ENCODE measurements at regions not wholly inside any gene's neighbourhood (a gene's known extent, or its start where the extent isn't known, plus 50 kb on each side); places are given as distances from the start of the nearest gene placed in this dataset.
A peak's percentile ranks its signal among the peaks of the same experiment; 100 is the strongest.
"Not testable (repeated sequence)": the region's sequence is repeated elsewhere in the genome, so short reads cannot be mapped to it uniquely, and the experiment has no call there.

DNA sequence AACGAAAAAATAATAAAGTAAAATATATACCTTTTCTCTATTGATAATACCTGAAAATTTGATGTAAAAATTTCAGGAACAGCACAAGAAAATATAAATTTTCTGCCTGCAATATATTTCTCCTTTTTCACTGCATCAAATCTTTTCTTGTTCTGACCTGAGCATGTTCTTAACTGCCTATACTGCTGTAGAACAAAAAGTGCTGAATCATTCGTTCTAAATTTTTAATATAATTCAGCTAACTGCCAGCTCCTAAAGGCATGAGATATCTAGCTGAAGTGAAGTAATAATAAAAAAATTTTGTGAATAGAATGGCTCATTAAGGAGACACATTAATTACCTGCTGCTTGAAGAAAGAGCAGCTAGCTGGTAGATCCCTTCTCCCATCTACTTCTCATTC lies 188.6 kb upstream of the FKBP1C start:
- DNase-seq = no peak

DNA sequence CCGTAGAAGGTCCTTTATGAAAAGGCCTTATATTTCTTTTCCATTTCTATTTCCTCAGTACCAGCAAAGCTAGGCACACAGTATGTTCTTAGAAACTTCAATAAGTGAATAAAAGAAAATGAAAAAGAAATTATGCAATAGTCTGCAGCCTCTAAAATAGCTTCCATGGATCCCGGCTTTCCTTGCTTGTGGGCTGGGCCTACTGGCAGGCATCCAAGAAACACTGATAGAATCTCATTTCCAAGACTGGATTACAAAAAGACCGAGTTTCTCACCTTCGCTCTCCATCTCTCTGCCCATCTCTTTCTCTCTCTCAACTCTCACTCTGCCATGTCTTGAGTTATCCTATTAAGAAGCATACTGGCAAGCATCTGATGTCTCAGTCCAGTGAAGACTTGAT lies 187.5 kb upstream of the FKBP1C start:
- DNase-seq = no peak

DNA sequence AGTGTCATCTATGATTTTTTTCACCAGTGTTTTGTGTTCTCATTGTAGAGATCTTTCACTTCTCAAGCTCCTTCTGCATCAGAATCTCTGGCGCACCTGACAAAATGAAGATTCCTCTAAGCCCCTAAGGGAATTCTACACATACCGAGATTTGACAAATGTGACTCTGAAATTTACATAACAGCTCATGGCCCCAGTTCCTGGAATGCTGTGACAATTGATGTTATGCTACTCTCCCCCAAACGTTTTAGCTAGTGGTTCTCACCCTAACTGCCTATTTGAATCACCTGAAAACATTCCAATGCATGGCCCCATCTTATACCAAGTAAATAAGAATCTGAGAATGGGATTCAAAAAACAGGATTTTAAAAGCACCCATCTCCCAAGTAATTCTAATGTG lies 162.1 kb upstream of the FKBP1C start:
- no peak for DNase-seq

DNA sequence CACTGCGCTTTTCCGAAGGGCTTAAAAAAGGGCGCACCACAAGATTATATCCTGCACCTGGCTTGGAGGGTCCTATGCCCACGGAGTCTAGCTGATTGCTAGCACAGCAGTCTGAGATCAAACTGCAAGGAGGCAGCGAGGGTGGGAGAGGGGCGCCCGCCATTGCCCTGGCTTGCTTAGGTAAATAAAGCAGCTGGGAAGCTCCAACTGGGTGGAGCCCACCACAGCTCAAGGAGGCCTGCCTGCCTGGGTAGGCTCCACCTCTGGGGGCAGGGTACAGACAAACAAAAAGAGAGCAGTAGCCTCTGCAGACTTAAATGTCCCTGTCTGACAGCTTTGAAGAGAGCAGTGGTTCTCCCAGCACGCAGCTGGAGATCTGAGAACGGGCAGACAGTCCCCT lies 158.1 kb upstream of the FKBP1C start:
- DNase-seq = not testable (repeated sequence)

DNA sequence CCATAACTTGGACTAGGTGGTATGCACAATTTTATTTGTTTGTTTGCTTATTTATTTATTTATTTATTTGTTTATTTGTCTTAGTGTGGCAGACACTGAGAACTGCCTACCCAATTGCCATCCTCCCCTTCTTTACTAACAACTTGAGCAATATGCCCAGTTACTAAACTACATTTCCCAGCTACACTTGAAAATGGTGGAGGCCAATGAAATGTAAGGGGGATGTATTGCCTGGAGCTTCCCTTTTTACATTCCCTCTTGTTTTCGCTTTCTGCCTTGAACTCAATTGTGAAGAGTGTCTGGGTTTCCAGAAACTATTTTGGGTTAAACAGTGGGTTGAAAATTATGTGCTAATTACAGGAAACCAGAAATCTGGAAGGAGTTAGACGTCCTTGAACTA lies 152.7 kb upstream of the FKBP1C start:
- no peak for DNase-seq

DNA sequence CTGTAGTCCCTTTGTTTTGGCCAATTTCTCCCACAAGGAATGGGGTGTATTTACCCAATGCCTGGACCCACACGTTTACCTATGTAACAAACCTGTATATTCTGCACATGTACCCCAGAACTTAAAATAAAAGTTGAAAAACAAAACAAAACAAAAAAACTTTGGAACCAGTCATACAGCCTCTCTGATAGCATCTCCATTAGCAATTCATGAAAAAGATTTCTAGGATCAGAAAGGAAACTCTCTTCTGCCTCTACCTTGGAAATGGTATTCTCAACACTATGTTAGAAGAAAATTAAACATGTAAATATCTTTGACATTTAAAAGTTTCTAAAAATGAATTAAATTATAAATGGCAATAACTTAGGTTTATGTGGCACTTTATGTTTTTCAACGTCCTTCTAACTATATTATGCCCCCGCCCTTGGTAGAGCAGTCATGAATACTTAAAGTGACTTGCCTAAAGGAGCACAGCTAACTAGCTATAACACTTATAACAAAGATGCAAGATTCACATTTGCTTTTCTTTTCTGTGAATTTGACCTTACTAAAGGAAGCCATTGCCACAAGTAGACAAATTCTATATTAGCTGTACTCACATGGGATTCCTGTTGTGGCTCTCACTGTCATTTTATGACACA lies 147.5 kb upstream of the FKBP1C start:
- no peak for DNase-seq

DNA sequence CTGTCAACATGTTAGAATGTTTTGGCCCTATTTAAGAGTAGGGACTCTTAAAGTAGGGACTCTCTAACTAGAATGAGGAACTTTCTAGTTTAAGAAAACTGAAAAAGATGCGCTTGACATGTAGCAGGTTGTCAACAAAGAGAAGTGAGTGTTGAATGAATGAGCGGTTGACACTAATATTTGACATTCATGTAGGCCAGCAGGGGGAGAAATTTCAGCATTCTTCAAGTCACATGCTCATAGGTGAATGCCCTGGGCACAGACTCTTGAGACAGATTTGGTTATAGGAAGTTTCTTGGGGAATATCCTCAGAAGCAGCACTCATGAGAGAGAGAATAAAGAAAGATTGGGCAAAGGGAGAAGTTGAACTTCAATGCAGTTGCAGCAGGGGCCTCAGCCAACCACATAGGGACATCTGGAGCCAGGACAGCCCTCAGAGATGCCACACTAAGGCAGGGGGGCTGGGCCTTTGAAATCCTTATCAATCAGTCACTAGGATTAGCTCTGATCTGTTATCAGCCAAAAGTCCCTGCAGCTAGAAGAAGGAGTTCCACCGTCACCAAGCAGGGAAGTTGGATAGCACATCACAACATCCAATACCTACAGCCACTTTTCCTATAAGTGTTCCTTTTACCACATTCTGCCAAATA lies 145.1 kb upstream of the FKBP1C start:
- peak; percentile 7 for DNase-seq

DNA sequence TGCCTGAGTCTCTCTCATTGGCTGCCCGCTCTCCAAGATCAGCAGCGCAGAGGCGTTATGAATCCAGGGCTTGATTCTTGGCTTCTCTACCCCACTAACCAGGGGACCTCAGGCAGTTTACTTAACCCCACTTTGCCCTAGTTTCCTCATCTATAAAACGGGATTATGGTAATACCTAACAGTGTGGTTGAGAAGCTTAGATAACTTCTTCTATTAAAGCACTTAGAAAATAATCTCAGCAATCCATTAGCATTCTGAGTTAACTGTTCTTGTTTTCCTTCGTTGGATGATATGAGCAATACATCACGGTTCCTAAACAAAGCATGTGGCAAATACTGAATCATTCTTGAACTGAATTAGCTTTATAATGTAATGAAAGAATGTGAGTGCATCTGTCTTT lies 116.3 kb upstream of the FKBP1C start:
- DNase-seq = no peak

DNA sequence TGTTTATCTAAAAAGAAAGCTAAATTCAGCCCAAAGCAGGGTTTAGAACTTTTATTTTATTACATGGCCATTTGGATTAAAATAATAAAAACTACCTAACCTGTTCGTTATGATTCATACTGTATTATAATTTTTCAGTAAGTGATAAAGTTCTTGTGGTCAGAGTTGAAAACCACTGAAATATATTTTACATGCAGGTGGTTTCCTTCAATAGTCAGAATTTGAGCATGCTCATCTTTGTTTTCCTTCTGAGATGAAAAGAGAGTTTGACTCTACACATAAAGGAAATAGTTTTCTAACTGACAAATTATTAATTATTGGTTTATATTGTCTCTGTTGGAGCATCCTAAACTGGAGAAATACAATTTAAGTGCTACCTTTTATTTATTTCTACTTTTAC lies 114.0 kb upstream of the FKBP1C start:
- DNase-seq = no peak

DNA sequence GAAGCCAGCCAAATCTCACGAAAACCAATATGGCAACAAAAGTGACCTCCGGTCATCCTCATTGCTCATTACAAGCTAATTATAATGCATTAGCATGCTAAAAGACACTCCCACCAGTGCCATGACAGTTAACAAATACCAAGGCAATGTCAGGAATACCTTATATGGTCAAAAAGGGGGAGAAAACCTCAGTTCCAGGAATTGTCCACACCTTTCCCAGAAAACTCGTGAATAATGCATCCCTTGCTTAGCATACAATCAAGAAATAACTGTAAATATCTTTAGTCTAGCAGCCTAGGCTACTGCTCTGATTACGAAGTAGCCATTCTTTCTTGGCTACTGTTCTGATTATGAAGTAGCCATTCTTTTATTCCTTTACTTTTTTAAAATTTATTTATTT lies 112.5 kb upstream of the FKBP1C start:
- DNase-seq = no peak

DNA sequence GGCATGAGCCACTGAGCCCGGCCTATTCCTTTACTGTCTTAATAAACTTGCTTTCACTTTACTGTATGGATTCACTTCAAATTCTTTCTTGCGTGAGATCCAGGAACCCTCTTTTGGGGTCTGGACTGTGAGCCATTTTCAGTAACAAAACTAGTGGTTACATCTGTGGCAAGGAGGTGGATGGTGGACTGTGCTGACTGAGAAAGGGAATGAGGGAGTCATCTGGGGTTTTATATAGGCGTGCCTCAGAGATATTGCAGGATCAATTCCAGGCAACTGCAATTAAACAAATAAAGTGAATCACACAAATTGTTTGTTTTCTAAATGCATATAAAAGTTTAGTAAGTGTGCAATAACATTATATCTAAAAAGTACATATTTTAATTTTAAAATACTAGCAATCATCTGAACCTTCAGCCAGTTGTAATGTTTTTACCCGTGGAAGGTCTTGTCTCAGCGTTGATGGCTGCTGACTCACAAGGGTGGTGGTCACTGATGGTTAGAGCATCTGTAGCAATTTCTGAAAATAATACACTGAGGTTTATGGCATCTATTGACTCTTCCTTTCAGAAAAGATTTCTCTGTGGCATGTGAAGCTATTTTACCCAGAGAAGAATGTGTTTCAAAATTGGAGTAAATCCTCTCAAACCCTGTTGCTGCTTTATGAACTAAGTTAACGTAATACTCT lies 111.4 kb upstream of the FKBP1C start:
- DNase-seq = no peak

DNA sequence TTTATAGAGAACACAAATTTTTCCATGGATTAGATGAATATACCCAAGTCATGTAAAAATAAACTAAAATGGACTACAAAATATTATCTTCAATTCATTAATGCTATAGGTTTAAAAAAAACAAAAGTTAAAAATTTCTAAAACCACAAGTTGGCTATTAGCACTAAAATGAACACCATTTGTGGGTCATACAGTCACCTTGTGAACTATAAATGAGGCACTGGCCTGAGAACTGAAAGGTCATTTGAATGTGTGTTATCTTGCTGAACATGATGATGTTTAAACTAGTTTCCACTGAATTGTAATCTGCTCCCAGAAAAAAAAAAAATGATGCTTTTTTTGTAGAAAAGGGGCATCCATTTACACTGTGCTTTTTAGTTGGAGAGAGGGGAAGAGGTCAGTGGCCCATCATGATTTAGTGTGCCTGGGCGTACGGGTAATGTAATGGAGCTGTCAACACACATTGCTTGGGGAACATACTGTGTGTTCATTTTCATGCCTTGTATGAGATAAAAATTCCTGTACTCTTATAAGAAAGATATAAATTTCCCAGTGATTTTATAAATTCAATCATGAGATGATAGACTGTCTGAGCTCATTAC lies 96.6 kb upstream of the FKBP1C start:
- no peak for DNase-seq

DNA sequence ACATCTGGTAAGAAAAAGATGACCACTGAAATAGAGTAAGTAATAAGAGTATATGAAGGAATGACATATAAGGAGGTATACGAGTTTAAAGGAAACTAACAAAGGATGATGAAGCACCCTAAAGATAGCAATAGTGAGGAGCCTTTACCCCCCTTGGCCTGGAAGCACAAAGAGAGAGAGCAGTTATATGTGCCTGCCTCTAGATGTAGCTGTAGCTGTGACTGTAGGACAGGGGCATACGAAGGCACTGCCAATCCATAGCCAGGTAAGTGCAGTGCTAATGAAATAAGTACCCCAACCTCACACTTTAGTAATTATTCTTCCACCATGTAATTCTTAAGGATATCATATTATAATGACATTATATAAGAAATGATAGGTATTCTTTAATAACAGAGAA lies 90.1 kb upstream of the FKBP1C start:
- DNase-seq = no peak

DNA sequence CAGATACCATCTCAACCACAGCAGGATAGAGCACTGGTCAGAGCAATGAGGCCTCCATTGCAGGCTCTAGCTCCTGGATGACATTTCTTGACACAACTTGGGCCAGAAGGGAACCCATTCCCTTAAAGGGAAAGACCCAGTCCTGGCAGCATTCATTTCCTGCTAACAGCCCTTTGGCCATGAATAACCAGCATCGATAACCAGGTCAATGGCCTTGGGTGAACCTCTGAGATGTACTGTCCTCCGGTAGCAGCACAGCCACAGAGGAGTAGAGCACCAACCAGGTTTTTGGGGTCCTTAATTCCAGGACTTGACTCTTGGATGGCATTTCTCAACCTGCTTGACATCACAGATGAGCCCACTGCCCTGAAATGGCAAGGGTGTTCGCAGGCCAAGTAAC lies 71.2 kb upstream of the FKBP1C start:
- no peak for DNase-seq

DNA sequence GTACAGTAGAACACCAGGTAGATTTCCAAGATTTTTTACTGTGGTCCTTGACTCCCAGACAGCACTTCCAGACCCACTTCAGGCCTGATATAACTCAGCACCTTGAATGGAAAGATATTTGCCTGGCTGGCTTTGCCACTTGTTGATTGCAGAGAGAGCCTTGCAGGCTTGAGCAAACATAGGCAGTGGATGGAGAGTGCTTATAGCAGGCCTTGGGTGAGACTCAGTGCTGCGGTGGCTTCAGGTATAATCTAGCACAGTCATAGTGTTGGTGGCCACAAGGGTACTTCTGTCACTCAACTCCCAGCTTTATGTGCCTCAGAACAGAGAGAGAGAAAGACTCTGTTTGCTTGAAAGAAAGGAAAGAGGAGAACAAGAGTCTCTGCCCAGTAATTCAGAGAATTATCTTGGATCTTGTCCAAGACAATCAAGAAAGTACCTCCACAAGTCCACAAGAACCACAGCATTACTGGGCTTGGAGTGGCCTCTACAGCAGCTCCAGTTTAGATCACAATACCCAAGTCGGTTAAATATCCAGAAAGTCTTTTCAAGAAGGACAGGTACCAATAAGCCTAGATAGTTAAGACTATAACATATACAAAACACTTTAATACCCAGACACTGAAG lies 70.5 kb upstream of the FKBP1C start:
- no peak for DNase-seq

DNA sequence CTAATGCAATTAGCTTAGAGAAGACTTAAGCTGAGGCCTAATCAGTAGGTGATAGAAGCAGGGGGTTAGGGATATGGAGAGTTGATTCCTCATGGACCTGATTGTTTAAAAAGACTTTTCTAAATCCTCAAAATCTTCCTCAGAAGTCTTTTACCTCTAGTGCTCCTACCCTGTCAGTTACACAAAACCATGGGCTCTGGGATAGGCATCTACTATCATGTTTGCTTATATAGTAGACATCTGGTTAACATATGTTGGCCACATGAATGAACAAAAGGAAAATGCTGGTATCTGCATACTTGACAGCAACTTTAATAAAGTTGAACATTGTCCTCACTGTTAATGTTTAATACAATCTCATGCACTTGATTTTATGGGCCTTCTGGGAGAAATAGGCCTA lies 61.5 kb upstream of the FKBP1C start:
- no peak for DNase-seq

DNA sequence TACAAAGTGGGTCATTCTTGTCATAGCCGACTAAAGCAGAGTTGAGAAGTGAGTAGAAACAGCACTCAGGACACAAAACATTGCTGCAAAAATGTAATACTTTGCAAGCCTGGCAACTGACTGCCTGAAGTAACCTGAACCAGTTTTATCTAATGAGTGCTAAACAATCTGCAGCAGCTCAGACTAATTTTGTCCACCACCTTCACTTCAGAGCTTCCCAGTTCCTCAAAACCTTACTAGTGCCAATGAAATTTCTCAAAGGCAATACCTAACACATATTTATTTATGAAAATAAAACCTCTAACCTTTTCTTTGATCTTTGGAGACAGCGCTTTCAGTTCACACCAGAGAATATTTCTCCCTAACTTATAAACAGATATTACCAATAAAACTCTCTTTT lies 56.7 kb upstream of the FKBP1C start:
- no peak for DNase-seq

Measured in hematopoietic multipotent progenitor cell treated with erythropoietin and hydrocortisone succinate and interleukin-3 and kit ligand, for 6 days (in vitro differentiated cells).